GM23338 (cell line): ENCODE measurements at regions not wholly inside any gene's neighbourhood (a gene's known extent, or its start where the extent isn't known, plus 50 kb on each side); places are given as distances from the start of the nearest gene placed in this dataset.

Experiments
- ATAC-seq: fragments of 200-7000 bp; cut with Tn5 transposase; 3 replicates; pipeline ENCODE4 v1.9.1; 2020
- DNase-seq: peaks from one replicate; pipeline ENCODE4 v3.0.0-alpha.2; 2015; ENCODE audit warnings: low spot score
- H2AFZ ChIP-seq: fragments of 200-600 bp; sonication (generic); 2 replicates; pipeline ENCODE4 v1.8.0; 2016; ENCODE audit warnings: antibody characterized with exemption, mild to moderate bottlenecking, moderate library complexity
- H3F3A ChIP-seq: fragments of 200-600 bp; sonication (generic); replicated peaks from 2 replicates; pipeline ENCODE4 v1.8.0; 2017; ENCODE audit warnings: antibody characterized with exemption, mixed run types, low read depth
- H3K27ac ChIP-seq: fragments of 200-600 bp; sonication (generic); 2 replicates; pipeline ENCODE4 v1.6.1; 2016; ENCODE audit warnings: low read depth
- H3K27me3 ChIP-seq: fragments of 200-600 bp; sonication (generic); 2 replicates; pipeline ENCODE4 v1.8.0; 2016; ENCODE audit warnings: mild to moderate bottlenecking, mixed run types, moderate library complexity; ENCODE audit not compliant: insufficient read depth
- H3K36me3 ChIP-seq: fragments of 200-600 bp; sonication (generic); 2 replicates; pipeline ENCODE4 v1.8.0; 2016; ENCODE audit warnings: mild to moderate bottlenecking; ENCODE audit not compliant: insufficient read depth
- H3K4me1 ChIP-seq: fragments of 200-600 bp; sonication (generic); 2 replicates; pipeline ENCODE4 v1.8.0; 2016; ENCODE audit warnings: mild to moderate bottlenecking, moderate library complexity; ENCODE audit not compliant: insufficient read depth
- H3K4me2 ChIP-seq: fragments of 200-600 bp; sonication (generic); 2 replicates; pipeline ENCODE4 v1.7.1; 2017; ENCODE audit warnings: mixed run types
- H3K4me3 ChIP-seq: fragments of 200-600 bp; sonication (generic); 2 replicates; pipeline ENCODE4 v1.6.1; 2016; ENCODE audit warnings: mixed run types
- H3K79me2 ChIP-seq: fragments of 200-600 bp; sonication (generic); replicated peaks from 2 replicates; pipeline ENCODE4 v1.8.0; 2017; ENCODE audit warnings: mild to moderate bottlenecking; ENCODE audit not compliant: insufficient read depth
- H3K9me2 ChIP-seq: fragments of 200-600 bp; sonication (generic); 2 replicates; pipeline ENCODE4 v1.8.0; 2017; ENCODE audit not compliant: insufficient read depth
- H4K20me1 ChIP-seq: fragments of 200-600 bp; sonication (generic); replicated peaks from 2 replicates; pipeline ENCODE4 v1.8.0; 2017; ENCODE audit warnings: mild to moderate bottlenecking; ENCODE audit not compliant: insufficient read depth
- H3K27ac Mint-ChIP-seq: 2 replicates; pipeline ENCODE4 v1.8.0; 2020; ENCODE audit warnings: inconsistent platforms, mild to moderate bottlenecking, moderate library complexity, mixed read lengths
- H3K27me3 Mint-ChIP-seq: 3 replicates; pipeline ENCODE4 v1.8.0; 2022; ENCODE audit warnings: low read depth, mild to moderate bottlenecking, moderate library complexity, mixed read lengths, inconsistent platforms; ENCODE audit not compliant: insufficient read depth, poor library complexity
- H3K36me3 Mint-ChIP-seq: 3 replicates; pipeline ENCODE4 v1.8.0; 2021; ENCODE audit warnings: low read depth, mild to moderate bottlenecking, inconsistent platforms, moderate library complexity, mixed read lengths
- H3K4me1 Mint-ChIP-seq: 3 replicates; pipeline ENCODE4 v1.8.0; 2020; ENCODE audit warnings: mild to moderate bottlenecking, inconsistent platforms, mixed read lengths
- H3K4me3 Mint-ChIP-seq: 3 replicates; pipeline ENCODE4 v1.8.0; 2021; ENCODE audit warnings: moderate library complexity, mild to moderate bottlenecking, inconsistent platforms, mixed read lengths
- H3K9me3 Mint-ChIP-seq: 3 replicates; pipeline ENCODE4 v1.8.0; 2020; ENCODE audit warnings: moderate library complexity, mild to moderate bottlenecking, inconsistent platforms, mixed read lengths
- CREB1 ChIP-seq: fragments of 250-450 bp; sonication (Bioruptor Pico); IDR thresholded peaks from 2 replicates; pipeline ENCODE4 v1.5.0; 2020; ENCODE audit warnings: low read depth, mild to moderate bottlenecking, moderate library complexity
- CTCF ChIP-seq, 2 experiments: fragments of 200-600 bp in 1 of 2; sonication (generic) in 1 of 2; conservative IDR thresholded peaks; 2 replicates each; pipeline versions ENCODE4 v1.5.1 to v1.6.1; 2016 to 2017; ENCODE audit warnings: antibody characterized with exemption in 2 of 2, low read depth in 2 of 2, mild to moderate bottlenecking in 2 of 2, moderate library complexity in 1 of 2
- EZH2phosphoT487 ChIP-seq: fragments of 200-600 bp; sonication (generic); IDR thresholded peaks from one replicate; pipeline ENCODE4 v1.8.1; 2018; ENCODE audit warnings: antibody characterized with exemption; ENCODE audit not compliant: unreplicated experiment
- JUNB ChIP-seq: IDR thresholded peaks from one replicate; pipeline ENCODE4 v1.6.1; 2016; ENCODE audit warnings: antibody characterized with exemption; ENCODE audit not compliant: unreplicated experiment
- NANOG ChIP-seq: IDR thresholded peaks from 2 replicates; pipeline ENCODE4 v1.6.1; 2016; ENCODE audit warnings: antibody characterized with exemption, borderline replicate concordance
- POLR2AphosphoS5 ChIP-seq: IDR thresholded peaks from 2 replicates; pipeline ENCODE4 v1.6.1; 2016; ENCODE audit warnings: antibody characterized with exemption, low read depth
- REST ChIP-seq: IDR thresholded peaks from one replicate; pipeline ENCODE4 v1.6.1; 2018; ENCODE audit warnings: antibody characterized with exemption; ENCODE audit not compliant: unreplicated experiment
- STAT1 ChIP-seq: IDR thresholded peaks from one replicate; pipeline ENCODE4 v1.6.1; 2016; ENCODE audit warnings: antibody characterized with exemption; ENCODE audit not compliant: unreplicated experiment
- ZNF114 ChIP-seq: fragments of 250-450 bp; sonication (Bioruptor Pico); IDR thresholded peaks from 2 replicates; pipeline ENCODE4 v1.5.0; 2020; ENCODE audit warnings: mild to moderate bottlenecking, moderate library complexity
- ZNF331 ChIP-seq: fragments of 250-450 bp; sonication (Bioruptor Pico); IDR thresholded peaks from 2 replicates; pipeline ENCODE4 v1.5.0; 2020; ENCODE audit warnings: low read depth, mild to moderate bottlenecking, moderate library complexity
- ZNF462 ChIP-seq: fragments of 250-450 bp; sonication (Bioruptor Pico); IDR thresholded peaks from 2 replicates; pipeline ENCODE4 v1.5.0; 2020; ENCODE audit warnings: mild to moderate bottlenecking, moderate library complexity

GRCh38 chrX:155715141-155715540 lies 102.4 kb upstream of the TMLHE start:
- H3K36me3 Mint-ChIP-seq, result no peaks in the 10 kb centered on the region; the same call in 2 of the 3 replicates
- no peak for DNase-seq
- H3K4me3 Mint-ChIP-seq, result no peak overlapping the region
- Histone ChIP-seq H3K79me2 (no peaks in the 10 kb centered on the region), H3F3A (no peaks in the 10 kb centered on the region), H3K4me3 (no peak overlapping the region), H2AFZ (no peak overlapping the region), H3K9me2 (no peaks in the 10 kb centered on the region), H3K27me3 (no peaks in the 10 kb centered on the region), H3K4me2 (no peak overlapping the region), H4K20me1 (no peaks in the 10 kb centered on the region), H3K27ac (no peak overlapping the region), H3K36me3 (no peaks in the 10 kb centered on the region), H3K4me1 (no peaks in the 10 kb centered on the region)
- TF ChIP-seq EZH2phosphoT487, result no peak
- TF ChIP-seq REST, result no peak
- no peak for TF ChIP-seq NANOG
- no peak for TF ChIP-seq STAT1
- TF ChIP-seq ZNF114 (CRISPR knock-in tag), result no peak
- TF ChIP-seq JUNB, result no peak
- no peak for TF ChIP-seq ZNF331 (CRISPR knock-in tag)
- TF ChIP-seq CREB1 (CRISPR knock-in tag), result no peak
- no peak for TF ChIP-seq ZNF462 (CRISPR knock-in tag)
- TF ChIP-seq POLR2AphosphoS5, result no peak
- TF ChIP-seq CTCF (conservative IDR thresholded peaks at IDR 0.05; ENCODE audit: low read depth in 2 of 2), result no peak
- no peak for ATAC-seq
- H3K4me1 Mint-ChIP-seq, result no peaks in the 10 kb centered on the region
- no peaks in the 10 kb centered on the region for H3K27me3 Mint-ChIP-seq
- H3K27ac Mint-ChIP-seq, result no peak overlapping the region
- H3K9me3 Mint-ChIP-seq, result peaks cover 87% of the 10 kb centered on the region
